ENCODE measurements at regions not wholly inside any gene's neighbourhood (a gene's known extent, or its start where the extent isn't known, plus 50 kb on each side); places are given as distances from the start of the nearest gene placed in this dataset.

DNA sequence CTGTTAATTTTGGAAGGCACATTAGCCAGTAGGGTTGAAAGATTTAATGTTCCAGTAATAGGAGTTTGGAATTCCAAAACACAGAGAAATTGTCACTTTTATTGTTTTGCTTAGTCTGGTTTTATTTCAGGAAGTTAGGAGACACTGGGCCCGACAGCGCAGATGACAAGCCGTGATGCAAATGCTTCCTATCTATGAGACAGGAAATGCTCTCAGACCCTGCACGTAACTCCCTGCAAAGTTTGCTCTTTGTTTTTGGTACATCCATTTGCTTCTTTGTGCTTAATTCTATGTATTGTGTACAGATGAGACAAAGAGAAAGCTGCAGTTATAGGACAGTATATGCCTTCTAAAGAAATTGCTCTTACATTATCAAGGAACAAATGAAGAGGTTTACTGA, 201.6 kb upstream of the SGK1 start:
- peak; percentile 64 to 67 for DNase-seq

DNA sequence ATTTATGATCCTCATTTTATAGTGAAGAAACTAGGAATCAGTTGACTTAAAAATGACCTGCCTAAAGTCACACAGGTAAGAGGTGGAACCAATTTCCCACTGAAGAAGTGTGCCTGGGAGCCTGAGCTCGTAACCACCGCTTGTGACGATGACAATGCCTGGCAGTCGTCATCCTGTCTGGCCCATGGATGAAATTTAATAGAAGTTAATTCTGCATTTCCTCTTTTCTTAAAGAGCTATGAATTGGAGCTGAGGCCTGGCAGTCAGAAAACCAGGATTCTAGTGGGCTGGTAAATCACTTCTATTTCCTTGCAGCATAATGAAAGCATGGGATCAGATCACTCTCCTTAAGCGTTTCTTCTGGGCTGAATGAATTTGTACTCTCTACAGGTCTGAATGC, 200.0 kb upstream of the SGK1 start:
- peak; percentile 52 to 60 for DNase-seq

DNA sequence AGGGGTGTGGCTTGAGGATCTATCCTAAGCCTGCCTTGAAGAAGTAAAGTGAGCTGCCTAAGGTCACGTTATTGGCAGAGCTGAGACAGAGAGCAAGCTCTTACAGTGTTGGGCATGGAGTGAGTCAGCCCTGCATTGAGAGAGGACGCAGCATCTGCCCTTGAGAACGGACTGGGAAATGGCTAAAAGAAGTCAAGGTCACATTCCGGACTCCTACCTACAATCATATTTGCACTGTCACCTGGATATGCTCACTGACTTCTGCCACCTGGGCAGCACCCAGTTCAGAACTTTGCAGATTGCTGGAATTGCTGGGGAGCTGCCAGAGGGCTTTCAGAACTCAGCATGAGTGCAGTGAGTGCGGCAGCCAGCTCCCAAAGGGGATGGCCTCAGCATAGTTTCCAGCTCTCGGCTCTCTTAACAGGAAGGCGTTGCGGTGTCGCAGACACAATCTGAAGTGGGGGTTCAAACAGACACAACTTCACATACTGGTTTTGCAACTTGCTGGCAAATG, 199.3 kb upstream of the SGK1 start:
- peak in 1 of 2 donors; percentile 40 for DNase-seq

DNA sequence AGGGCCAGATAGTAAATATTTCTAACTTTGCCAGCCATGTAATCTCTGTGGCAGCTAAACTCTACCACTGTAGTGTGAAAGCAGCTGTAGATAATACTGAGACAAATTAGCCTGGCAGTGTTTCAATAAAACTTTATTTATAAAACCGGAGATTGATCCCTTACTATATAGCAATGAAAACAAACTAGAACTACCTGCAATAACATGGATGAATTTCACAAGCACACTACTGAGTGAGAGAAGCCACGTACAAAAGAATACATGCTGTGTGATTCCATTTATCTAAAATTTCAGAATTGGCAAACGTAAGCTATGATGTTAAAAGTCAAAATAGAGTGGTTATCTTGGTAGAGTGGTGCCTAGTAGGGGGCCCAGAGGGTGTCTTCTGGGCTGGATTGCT, 198.7 kb upstream of the SGK1 start:
- no peak for DNase-seq

DNA sequence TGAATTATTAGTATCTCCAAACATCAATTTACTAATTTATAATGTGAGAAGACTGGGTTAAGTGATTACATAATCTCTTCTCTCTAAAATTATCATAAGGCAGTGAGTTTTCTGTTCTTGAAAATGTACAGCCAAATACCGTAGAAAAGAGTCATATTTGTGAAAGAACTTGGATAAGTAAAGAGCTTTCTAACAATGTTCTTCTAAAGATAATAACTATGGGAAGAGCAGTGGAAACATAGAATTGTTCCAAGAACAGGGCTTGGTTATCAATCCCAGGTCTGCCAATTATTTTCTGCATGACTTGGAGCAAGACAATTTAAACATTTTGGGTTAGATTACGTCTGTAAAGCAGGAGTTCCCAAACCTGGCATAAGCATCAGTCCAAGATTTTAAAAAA, 198.1 kb upstream of the SGK1 start:
- no peak for DNase-seq

DNA sequence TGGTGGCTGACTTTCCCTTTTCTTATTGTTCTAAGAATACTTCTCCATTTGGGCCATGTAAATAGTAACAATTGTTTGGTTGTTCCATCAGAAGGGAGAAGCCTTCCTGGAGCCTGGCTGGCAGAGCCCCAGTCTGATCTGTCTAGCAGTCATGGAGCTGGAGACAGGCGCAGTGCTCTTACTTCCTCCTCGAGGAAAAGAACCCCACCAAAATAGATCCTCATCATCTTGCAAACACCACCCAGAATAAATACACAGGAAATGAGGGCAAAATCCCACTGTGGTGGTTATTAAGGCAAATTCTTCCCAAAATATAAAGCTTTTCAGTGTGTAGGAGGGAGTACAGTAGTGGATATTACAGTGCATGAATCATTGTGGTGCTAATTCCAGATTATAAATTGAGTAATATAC, 195.1 kb upstream of the SGK1 start:
- peak; percentile 51 to 67 for DNase-seq

DNA sequence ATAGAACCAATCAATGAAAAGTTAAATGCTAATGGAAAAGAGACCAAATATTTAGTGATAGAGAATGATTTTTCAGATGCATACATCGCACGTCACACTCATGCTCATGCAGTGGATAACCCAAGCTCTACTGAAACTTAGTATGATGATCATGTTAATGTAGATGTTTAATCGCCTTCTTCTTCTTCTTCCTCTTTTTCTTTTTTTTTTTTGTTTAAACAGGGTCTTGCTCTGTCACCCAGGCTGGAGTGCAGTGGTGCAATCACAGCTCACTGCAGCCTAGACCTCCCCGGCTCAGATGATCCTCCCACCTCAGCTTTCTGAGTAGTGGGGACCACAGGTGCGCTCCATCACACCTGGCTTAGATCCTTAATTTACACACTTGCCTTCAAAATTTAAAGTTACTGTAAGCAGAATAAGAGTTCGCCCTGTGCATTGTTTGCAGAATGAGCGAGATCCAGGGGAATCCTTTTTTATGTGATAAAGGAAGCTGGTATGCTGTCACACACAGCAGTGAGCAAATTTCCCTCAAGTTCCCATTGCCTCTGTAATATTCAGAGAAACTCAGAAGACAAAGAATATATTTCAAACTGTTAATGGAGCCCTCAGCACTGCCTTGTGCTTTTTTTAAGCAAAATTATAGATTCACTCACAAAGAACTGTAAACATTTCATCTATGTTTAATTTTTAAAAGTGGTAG, 194.2 kb upstream of the SGK1 start:
- DNase-seq = peak in 1 of 2 donors; percentile 49

DNA sequence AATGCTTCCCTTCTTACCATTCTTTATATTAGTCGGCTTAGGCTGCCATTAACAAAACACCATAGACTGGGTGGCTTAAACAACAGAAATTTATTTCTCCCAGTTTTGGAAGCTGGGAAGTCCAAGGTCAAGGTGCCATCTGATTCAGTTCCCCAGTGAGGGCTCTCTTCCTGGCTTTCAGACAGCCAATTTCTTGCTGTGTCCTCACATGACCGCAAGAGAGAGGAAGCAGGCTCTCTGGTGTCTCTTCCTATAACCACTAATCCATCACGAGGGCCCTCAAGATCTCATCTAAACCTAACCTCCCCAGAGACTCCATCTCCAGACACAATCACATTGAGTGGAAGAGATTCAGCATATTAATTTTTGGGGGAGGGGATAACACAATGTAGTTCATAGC, 193.0 kb upstream of the SGK1 start:
- DNase-seq = peak; percentile 49 to 77

DNA sequence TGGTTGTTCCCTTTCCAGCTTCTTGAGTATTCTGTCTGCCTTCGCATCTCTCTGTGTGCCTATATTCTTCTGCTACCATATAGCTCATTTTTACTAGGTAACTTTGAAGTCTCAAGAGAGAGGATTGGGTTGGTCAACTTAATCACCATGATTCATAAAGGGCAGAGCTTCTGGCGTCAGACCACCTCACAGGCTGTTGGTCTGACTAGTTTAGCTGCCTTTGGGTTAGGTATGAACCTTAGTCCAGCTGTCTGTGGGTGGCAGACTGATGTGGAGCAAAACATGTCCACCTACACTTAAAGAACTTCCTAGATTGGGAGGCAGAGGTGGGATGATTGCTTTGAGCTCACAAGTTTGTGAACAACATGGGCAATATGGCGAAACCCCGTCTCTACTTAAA, 192.2 kb upstream of the SGK1 start:
- peak in 1 of 2 donors; percentile 73 for DNase-seq

DNA sequence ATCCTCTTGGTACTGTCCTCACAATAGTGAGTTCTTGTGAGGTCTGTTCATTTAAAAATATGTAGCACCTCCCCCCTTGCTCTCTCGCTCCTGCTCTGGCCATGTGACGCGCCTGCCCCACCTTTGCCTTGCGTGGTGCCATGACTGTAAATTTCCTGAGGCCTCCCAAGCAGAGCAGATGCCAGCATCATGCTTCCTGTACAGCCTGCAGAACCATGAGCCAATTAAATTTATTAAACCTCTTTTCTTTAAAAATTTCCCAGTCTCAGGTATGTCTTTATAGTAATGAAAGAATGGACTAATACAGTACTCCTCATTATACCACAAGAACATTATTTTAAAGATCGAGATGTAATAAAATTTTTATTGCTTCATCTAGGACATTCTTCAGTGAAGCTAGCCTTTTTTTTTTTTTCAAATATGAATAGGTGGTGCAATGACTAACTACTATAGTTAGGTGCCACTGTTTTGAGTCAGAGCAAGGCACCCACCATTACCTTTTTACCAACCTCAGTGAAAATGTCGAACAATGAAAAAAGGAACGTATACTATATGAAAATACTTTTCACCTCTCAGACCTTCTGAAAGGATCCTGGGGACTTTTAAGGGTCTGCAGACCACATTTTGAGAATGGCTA, 191.1 kb upstream of the SGK1 start:
- DNase-seq = no peak

DNA sequence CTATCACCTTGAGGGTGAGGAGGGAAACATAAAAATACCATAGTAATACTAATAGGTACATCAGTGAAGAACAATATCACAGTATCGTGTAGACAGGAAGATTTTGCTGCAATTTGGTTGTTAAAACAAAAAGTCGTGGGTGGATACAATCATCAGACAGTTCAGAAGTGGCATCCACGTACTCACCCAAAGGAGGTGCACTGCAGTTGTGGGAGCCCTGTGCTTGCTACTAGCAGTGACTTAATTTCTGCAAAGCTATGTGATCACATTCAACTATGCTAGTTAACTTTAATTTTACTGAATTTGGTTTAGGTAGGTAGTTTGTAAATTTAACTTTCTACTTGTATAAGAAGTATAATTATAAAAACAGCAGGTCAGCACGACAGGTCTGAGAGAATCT, 188.2 kb upstream of the SGK1 start:
- DNase-seq = no peak

DNA sequence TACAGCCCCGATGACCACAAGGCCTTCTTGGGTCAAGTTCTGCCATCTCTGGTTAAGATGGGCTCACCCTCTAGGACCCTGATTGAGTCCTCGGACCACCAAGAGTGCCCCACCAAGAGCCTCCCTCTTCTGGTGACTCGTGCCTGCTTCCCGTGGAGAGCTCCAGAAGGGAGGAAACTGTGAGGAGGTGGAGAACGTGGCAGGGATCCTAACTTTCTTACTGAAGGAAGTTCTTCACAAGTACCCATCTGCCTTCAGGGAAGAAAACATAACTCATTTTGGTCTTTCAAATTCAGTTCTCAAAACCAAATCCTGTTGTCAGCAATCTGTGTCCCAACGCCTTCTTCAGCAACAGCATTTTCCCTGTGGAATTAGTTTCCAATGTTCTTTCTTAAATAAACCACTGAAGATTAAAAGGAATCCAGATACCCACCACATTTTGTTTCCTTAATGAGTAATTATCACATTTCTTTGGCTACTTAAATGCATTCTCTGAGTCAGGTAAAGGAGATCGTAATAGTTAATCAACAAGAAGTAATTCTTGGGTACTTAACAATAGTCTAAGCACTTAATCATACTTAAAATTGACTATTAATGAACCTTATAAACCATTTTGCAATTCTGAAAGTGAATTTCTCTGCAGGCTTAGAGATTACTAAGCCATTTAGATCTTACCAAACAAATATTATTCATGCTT, 185.8 kb upstream of the SGK1 start:
- no peak for DNase-seq

DNA sequence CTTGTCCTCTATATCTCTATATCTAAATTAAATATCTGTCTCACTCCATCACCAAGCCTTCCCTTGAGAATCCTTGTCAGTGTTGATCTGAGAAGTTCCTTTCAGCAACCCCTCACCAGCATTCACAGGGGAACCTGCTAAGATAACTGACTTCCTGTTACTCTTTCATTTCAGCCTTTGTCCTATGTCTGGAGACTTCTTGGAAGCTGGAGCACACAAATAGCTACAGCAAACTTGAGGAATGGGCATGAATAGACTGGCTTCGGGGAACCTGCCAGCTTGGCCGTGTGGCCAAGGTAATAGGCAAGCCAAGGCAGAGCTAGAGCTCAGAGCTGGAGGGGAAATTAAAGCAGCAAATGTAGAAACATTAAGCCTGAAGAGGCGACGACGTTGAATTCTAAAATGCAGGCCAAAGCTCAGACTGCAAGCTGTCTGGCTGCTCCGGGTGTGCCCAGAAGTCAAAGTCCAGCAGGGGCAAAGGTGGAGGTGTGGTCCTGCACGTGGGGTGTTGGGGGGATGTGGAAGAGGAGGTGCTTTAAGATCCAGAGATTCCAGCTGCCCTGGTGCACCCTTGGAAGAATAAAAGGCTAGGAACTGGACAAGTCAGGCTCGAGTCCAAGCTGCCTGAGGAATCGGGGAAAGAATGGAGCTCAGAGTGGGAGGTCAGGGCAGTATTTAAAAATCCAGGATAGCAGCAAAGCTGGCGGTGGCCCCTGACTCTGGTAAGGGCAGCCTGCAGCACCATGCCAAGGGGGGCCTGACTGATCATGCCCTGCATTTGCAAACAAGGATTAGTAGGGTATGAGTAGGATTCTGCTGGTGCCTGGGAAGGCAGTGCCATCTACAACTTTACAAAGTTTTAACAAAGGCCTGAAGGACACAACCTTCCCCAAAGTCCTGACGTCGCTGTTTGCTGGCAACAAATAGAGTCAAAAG, 185.0 kb upstream of the SGK1 start:
- DNase-seq = no peak

DNA sequence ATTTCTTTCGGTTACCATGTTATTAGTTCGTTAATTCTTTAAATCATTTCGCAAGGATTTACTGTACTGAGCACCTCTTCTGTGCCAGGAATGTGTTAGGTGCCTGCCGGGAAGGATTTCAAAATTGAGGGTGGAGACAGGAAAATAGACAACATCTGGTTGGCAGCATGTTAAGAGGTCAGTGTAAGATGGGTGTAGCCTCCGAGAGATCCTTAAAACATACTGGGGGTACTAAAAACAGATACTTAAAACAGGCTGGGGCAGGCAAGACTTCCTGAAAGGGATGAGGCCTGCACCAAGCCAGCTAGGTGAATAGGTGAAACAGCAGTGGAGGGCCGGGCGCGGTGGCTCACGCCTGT, 178.0 kb upstream of the SGK1 start:
- no peak for DNase-seq

DNA sequence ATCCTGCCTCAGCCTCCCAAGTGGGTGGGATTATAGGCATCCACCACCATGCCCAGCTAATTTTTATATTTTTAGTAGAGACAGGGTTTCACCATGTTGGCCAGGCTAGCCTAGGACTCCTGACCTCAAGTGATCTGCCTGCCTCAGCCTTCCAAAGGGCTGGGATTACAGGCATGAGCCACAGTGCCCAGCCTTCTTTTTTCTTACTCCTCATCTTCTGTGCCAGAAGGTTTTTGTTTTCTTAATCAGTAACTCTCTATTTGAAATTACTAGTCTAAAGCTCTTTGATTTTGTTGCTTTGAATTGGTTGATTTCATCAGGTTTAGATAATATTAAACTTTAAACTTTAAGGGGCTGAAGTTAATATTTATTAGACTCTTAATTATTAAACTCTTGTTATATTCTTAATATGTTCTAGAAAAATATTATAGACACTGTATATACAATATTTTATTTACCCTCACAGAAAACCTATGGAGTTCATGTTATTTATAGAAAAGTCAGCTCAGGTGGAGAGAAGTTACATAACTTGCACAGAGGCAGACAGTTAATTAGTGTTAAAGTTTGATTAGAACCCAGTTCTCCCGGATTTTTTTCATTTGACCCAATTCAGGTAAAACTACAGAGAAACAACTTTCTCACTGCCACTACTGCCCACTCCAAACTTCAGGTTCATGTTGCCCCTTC, 177.4 kb upstream of the SGK1 start:
- no peak for DNase-seq

DNA sequence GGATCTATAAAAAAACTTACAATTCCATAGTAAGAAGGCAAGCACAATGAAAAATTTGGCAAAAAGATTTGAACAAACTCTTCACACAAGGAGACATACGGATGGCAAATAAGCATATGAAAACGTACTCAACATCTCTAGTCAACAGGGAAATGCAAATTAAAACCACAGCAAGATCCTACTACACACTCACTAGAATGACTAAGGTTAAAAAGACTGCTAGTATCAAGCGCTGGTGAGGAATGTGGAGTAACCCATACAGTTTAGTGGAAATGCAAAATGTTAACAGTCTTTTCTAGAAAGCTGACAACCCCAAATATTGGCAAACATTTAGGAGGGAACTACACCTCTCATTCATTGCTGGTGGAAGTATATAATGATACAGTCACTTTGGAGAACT, 175.9 kb upstream of the SGK1 start:
- DNase-seq = no peak

DNA sequence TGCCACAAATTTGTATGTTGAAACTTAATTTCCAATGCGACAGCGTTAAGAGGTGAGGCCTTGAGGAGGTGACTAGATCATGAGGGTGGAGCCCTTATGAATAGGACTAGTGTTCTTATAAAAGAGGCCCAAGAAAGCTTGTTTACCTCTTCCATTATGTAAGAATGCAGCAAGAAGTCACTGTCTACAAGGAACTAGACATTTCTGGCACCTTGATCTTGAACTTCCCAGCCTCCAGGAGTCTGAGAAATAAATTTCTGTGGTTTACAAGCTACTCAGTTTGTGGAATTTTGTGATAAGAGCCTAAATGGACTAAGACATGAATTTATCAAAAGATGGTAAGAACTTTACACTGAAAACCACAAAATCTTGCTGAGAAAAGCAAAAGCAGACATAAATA, 173.6 kb upstream of the SGK1 start:
- no peak for DNase-seq

DNA sequence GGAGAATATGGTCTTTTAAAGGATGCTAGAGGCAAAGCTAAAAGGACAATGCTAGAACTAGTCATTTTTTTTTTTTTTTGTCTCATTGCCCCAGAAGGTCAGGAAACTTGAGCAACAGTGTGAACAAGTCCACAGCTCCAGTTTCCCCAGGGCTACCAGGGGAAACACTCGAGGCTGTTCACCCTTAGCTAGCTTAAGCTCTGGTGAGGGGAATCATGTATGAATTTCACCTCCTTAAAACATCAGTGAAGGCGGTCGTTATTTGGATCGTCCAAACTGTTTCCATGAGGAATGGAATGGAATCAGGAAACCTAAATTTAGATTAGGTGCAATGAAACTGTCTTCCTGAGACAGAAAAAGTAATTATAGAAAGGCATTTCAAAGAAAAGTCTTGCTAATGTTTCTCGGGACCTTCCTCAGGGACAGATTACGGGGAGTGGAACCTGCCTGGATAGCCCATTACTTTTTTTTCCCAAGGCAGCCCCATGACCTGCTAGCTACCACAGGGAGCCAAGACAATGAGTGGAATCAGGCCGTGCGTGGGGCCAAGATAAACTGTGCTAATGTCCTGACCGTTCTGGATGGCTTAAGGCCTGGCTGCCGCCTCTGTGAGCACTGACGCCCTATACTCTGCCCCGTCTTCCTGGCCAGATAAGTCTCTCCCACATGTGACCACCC, 164.8 kb upstream of the SGK1 start:
- DNase-seq = no peak

DNA sequence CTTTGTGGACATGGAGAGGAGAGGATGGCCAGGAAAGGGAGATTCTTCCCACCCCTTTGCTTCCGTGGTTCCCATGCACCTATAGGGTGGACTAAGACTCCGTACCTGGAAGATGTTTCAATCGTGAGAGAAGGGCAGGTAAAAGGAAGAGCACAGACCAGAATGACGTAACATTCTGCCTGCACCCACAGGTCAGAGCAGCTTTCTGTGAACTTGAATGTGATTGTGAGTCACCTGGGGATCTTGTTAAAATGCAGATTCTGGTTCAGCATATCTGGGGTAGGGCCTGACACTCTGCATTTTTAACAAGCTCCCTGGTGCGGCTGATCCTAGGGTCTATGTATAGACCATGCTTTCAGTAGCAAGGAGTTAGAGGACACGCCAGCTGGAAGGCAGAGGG, 164.1 kb upstream of the SGK1 start:
- no peak for DNase-seq

DNA sequence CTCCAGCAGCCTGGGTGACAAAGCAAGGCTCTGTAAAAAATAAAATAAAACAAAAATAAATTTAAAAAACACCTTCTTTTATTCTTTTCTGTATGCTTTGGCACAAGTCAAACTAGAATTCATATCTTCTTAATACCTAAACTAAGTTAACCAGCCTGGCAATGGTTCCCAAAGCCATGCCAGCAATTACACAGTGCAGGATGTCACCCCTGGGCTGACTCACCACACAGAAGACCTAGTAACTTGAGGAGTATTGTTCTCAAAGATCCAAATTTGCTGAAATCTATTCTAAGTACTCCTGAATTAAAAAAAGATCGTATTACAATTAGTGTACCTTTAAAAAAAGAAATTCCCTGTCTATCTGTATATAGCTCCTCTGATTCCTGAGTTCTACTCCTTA, 162.7 kb upstream of the SGK1 start:
- DNase-seq = no peak

DNA sequence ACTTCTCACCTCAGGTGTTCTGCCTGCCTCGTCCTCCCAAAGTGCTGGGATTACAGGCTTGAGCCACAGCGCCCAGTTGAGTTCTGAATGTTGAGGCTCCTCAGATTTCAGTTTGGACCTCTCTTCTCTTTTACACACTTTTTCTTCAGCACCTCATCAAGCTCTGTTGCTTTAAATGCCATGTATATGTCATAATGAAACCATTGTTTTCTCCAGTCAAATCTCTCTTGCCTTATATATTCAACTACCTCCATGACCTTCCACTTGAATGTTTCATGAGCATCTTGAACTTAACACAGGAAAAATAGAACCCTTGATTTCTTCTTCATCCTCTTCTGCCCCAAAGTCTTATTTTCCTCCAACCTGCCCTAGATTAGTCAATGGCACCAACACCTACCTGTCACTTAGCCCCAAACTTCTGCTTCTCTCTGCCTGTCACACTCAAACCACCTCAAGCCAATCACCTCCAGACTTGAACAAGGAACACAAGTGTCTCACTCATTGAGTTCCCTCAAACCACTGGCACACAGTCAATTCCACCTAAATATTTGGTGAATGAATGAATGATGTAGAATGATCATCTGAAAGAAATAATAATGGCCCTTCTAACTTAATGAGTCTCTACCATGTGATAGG, 161.0 kb upstream of the SGK1 start:
- no peak for DNase-seq
